H1 (cell line): ENCODE measurements at regions not wholly inside any gene's neighbourhood (a gene's known extent, or its start where the extent isn't known, plus 50 kb on each side); places are given as distances from the start of the nearest gene placed in this dataset.

Source experiments
- FOSL1 ChIP-seq: IDR thresholded peaks from 2 replicates; pipeline ENCODE4 v1.6.1; 2011; ENCODE audit warnings: mild to moderate bottlenecking, low read depth, low read length, moderate library complexity; ENCODE audit not compliant: insufficient read depth
- RFX5 ChIP-seq: IDR thresholded peaks from 2 replicates; pipeline ENCODE4 v1.6.1; 2011; ENCODE audit warnings: low read depth, low read length, improper control_type of control experiment, borderline replicate concordance
- SAP30 ChIP-seq: fragments of 300-600 bp; sonication (generic); IDR thresholded peaks from 2 replicates; pipeline ENCODE4 v1.7.1; 2012; ENCODE audit warnings: low read length, moderate library complexity, mild to moderate bottlenecking, inconsistent platforms; ENCODE audit not compliant: insufficient read depth, insufficient replicate concordance
- SIX5 ChIP-seq: IDR thresholded peaks from 2 replicates; pipeline ENCODE4 v1.6.1; 2011; ENCODE audit warnings: mild to moderate bottlenecking, low read depth, low read length
- TF ChIP-seq, protein P1 (sequence below): fragments of 300-600 bp; sonication (generic); IDR thresholded peaks from 2 replicates; pipeline ENCODE4 v1.7.1; 2012; ENCODE audit warnings: low read length, moderate library complexity, mild to moderate bottlenecking, inconsistent platforms; ENCODE audit not compliant: insufficient replicate concordance

DNA sequence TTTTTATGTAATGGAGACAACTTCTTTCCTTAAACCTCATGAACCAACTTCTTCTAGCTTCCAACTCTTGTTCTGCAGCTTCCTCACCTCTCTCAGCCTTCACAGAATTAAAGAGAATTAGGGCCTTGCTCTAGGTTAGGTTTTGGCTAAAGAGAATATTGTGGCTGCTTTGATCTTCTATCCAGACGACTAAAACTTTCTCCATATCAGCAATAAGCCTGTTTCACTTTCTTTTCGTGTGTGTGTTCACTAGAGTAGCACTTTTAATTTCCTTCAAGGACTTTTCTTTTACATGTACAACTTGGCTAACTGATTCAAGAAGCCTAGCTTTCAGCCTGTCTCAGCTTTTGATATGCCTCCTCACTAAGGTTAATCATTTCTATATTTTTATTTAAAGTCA, 596.1 kb upstream of the NRSN1 start (continued):
- TF ChIP-seq RFX5, result no peak
- no peak for TF ChIP-seq FOSL1
- TF ChIP-seq, protein P1, sequence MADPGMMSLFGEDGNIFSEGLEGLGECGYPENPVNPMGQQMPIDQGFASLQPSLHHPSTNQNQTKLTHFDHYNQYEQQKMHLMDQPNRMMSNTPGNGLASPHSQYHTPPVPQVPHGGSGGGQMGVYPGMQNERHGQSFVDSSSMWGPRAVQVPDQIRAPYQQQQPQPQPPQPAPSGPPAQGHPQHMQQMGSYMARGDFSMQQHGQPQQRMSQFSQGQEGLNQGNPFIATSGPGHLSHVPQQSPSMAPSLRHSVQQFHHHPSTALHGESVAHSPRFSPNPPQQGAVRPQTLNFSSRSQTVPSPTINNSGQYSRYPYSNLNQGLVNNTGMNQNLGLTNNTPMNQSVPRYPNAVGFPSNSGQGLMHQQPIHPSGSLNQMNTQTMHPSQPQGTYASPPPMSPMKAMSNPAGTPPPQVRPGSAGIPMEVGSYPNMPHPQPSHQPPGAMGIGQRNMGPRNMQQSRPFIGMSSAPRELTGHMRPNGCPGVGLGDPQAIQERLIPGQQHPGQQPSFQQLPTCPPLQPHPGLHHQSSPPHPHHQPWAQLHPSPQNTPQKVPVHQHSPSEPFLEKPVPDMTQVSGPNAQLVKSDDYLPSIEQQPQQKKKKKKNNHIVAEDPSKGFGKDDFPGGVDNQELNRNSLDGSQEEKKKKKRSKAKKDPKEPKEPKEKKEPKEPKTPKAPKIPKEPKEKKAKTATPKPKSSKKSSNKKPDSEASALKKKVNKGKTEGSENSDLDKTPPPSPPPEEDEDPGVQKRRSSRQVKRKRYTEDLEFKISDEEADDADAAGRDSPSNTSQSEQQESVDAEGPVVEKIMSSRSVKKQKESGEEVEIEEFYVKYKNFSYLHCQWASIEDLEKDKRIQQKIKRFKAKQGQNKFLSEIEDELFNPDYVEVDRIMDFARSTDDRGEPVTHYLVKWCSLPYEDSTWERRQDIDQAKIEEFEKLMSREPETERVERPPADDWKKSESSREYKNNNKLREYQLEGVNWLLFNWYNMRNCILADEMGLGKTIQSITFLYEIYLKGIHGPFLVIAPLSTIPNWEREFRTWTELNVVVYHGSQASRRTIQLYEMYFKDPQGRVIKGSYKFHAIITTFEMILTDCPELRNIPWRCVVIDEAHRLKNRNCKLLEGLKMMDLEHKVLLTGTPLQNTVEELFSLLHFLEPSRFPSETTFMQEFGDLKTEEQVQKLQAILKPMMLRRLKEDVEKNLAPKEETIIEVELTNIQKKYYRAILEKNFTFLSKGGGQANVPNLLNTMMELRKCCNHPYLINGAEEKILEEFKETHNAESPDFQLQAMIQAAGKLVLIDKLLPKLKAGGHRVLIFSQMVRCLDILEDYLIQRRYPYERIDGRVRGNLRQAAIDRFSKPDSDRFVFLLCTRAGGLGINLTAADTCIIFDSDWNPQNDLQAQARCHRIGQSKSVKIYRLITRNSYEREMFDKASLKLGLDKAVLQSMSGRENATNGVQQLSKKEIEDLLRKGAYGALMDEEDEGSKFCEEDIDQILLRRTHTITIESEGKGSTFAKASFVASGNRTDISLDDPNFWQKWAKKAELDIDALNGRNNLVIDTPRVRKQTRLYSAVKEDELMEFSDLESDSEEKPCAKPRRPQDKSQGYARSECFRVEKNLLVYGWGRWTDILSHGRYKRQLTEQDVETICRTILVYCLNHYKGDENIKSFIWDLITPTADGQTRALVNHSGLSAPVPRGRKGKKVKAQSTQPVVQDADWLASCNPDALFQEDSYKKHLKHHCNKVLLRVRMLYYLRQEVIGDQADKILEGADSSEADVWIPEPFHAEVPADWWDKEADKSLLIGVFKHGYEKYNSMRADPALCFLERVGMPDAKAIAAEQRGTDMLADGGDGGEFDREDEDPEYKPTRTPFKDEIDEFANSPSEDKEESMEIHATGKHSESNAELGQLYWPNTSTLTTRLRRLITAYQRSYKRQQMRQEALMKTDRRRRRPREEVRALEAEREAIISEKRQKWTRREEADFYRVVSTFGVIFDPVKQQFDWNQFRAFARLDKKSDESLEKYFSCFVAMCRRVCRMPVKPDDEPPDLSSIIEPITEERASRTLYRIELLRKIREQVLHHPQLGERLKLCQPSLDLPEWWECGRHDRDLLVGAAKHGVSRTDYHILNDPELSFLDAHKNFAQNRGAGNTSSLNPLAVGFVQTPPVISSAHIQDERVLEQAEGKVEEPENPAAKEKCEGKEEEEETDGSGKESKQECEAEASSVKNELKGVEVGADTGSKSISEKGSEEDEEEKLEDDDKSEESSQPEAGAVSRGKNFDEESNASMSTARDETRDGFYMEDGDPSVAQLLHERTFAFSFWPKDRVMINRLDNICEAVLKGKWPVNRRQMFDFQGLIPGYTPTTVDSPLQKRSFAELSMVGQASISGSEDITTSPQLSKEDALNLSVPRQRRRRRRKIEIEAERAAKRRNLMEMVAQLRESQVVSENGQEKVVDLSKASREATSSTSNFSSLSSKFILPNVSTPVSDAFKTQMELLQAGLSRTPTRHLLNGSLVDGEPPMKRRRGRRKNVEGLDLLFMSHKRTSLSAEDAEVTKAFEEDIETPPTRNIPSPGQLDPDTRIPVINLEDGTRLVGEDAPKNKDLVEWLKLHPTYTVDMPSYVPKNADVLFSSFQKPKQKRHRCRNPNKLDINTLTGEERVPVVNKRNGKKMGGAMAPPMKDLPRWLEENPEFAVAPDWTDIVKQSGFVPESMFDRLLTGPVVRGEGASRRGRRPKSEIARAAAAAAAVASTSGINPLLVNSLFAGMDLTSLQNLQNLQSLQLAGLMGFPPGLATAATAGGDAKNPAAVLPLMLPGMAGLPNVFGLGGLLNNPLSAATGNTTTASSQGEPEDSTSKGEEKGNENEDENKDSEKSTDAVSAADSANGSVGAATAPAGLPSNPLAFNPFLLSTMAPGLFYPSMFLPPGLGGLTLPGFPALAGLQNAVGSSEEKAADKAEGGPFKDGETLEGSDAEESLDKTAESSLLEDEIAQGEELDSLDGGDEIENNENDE, result no peak
- TF ChIP-seq SIX5, result no peak
- TF ChIP-seq SAP30, result no peak
